Islet precursor cell (in vitro differentiated cells): ENCODE measurements at regions not wholly inside any gene's neighbourhood (a gene's known extent, or its start where the extent isn't known, plus 50 kb on each side); places are given as distances from the start of the nearest gene placed in this dataset.
"Not testable (repeated sequence)": the region's sequence is repeated elsewhere in the genome, so short reads cannot be mapped to it uniquely, and the experiment has no call there.

Experiments
- DNase-seq: peaks from one replicate; pipeline ENCODE4 v3.0.0-alpha.2; 2018

GRCh38 chrX:111041018-111041462 is 55.0 kb upstream of the PAK3 start:
- no peak for DNase-seq

- DNase-seq, result no peak
Observed at GRCh38 chrX:111040377-111041017, 55.5 kb upstream of the PAK3 start.

DNA sequence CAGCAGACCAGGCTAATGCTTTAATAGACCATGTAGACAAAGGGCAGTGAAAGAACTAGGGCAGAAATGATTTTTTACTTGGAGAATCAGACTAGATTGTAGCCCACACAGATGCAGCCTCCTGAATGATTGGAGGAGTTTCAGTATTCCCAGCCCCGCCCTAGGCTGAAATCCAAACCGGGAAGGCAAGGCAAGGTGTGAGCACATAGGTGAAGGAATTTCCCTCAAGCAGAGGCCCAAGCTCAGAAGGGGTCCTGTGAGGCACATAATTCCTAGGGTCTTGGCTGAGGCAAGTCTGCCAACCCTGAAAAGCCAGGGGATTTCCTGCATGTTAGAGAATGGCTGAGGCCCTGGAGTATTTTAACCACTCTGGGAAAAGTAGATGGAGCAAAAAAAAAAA is 56.4 kb upstream of the PAK3 start:
- DNase-seq, result no peak

DNA sequence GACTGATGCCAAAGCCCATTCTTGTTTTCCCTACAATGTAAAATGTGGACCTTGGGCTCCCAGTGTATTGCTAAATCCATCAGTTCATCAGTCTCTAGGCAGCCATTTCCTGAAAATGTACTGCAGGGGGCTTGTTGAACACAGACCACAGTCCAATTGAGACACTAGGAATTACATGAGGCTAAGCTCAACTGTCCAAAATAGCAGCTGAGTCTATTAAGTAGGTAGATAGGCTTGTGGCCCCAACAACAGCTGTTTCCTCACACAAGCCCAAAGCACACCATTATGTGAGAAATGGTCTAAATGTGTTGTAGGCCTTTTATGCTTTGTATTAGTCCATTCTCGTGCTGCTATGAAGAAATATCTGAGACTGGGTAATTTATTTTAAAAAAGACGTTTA is 60.0 kb upstream of the PAK3 start:
- no peak for DNase-seq

GRCh38 chrX:111035256-111035655 is 60.7 kb upstream of the PAK3 start:
- no peak for DNase-seq

- DNase-seq, result not testable (repeated sequence)
Observed at GRCh38 chrX:111022998-111023397, 73.0 kb upstream of the PAK3 start.

GRCh38 chrX:111020283-111020682 is 75.7 kb upstream of the PAK3 start:
- no peak for DNase-seq

- no peak for DNase-seq
Observed at GRCh38 chrX:111013778-111014455, 82.1 kb upstream of the PAK3 start.

DNA sequence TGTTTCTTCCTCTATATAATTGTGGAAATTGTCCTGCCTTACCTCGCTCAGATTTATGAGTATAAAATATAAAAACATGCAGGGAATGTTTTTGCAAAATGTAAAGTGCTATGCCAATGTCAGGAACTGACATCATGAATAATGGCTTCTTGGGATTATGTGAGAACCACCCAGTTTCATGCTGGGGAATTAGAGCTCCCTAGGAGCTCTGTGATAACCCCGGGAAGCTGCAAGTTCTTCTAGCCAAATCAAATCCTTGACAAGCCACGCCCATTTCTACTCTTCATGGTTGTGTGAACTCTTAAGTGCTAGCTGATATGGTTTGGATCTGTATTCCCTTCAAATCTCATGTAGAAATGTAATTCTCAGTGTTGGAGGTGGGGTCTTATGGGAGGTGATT is 85.9 kb upstream of the PAK3 start:
- DNase-seq, result no peak

- DNase-seq, result no peak
Observed at GRCh38 chrX:111009256-111009655, 86.7 kb upstream of the PAK3 start.

DNA sequence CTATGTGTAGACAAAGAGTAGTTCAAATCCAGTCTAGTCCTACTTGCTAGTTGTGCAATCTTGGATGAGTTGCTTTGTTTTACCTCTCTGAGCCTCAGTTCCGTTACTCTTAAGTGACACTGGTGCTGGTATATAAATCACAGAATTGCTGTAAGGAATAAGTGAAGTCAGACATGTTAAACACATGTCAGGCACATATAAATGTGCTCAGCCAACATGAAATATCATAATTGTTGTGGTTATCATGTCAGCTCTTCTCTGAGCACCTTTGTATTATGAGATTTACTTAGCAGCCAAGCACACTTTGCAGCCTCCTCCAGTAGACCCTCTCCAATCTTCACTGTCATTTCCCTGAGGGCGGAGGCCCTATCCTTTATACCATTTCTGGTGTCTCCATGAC is 87.9 kb upstream of the PAK3 start:
- no peak for DNase-seq

GRCh38 chrX:111007238-111007637 is 88.8 kb upstream of the PAK3 start:
- DNase-seq, result no peak

DNA sequence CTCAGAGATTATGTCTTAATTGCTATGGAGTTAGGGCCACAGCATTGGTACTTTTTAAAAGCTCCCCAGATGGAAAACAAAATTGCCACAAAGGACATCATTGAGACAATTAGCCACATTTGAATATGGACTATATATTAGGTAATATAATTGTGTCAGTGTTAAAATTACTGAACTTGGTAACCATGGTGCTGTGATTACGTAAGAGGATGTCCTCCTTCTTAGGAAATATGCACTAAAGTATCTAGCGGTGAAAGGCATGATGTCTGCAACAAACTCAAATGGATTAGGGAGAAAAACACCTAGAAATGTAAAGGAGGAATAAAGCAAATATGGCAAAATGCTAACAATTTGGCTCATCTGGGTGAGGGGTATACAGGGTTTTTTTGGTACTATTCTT is 89.9 kb upstream of the PAK3 start:
- DNase-seq, result no peak

- no peak for DNase-seq
Observed at GRCh38 chrX:111005166-111005565, 90.8 kb upstream of the PAK3 start.

- DNase-seq, result no peak
Observed at GRCh38 chrX:111003118-111003517, 92.9 kb upstream of the PAK3 start.

DNA sequence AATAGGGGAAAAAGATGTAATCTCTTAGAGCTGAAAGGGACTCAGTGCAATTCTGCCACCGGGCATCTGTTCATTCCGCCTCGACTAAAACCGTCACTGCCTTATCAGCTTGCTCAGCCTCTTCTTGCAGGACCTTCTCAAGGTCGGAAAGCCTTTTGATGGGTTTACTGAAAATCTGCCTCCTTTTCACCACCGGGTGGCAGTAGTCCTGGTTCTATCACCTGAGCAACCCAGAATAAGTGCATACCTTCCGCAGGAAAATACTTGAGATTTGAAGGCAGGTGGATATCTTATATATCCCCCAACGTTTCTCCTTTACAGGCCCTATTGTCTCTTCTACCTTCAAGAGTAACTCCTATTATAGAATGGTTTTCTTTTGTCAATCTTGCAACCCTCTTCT is 103.4 kb upstream of the PAK3 start:
- peak; percentile 70 for DNase-seq

DNA sequence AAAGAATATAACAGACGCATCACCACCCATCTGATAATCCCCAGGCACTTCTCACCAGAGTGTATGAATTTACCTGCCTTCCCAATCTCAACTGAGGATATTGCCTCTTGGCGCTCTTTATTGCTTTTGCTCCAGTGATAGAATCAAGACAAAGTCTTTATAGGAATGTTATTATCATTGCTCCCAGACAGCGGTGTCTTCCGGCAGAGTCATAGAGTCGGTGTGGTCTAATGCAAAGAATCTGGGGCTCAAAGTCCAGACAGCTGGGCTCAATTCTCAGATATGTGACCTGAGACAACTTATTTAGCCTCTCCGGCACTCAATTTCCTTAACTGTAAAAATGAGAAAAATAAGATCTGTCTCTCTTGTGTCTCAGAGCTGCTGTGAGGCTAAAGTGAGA is 106.1 kb upstream of the PAK3 start:
- no peak for DNase-seq

DNA sequence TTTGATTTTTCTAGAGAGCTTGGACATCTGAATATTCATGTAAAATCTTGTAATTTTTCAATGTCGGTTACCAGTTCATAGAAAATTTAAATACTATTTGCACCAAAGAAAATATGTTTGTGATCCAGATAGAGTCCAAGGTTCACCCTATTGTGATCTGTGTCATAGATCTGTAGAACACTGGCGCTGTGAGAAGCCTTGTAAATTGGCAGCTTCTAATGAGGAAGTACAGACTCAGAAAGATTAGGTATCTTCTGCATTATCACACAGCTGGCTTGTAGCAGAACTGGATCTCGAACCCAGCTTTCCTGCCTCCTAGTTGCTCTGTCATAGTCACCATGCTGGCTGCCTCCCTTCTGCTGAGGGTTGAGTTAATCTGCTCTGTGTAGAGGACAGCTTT is 106.5 kb upstream of the PAK3 start:
- no peak for DNase-seq

GRCh38 chrX:110987292-110987691 is 108.7 kb upstream of the PAK3 start:
- peak; percentile 64 for DNase-seq

DNA sequence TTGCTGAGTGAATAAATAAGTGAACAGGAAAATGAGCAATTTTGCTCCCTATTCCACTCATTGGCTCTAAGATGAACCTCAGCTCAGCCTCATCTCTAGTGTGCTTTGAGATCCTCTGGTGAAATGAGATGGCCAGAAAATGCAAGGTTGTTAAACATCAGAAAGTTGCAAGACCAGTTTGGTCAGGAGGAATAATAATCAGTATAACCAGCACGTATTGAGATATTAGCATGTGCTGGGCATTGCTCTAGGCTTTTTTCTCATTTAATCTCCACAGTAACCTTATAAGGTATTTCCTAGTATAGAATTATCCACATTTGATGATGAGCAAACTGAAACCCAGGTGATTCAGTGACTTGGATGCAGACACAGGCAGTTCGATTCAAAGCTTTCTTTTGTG is 110.5 kb upstream of the PAK3 start:
- DNase-seq, result no peak

- DNase-seq, result no peak
Observed at GRCh38 chrX:110983024-110983423, 113.0 kb upstream of the PAK3 start.

- DNase-seq, result peak; percentile 55
Observed at GRCh38 chrX:110966839-110967238, 129.2 kb upstream of the PAK3 start.

- no peak for DNase-seq
Observed at GRCh38 chrX:110966091-110966454, 129.9 kb upstream of the PAK3 start.

DNA sequence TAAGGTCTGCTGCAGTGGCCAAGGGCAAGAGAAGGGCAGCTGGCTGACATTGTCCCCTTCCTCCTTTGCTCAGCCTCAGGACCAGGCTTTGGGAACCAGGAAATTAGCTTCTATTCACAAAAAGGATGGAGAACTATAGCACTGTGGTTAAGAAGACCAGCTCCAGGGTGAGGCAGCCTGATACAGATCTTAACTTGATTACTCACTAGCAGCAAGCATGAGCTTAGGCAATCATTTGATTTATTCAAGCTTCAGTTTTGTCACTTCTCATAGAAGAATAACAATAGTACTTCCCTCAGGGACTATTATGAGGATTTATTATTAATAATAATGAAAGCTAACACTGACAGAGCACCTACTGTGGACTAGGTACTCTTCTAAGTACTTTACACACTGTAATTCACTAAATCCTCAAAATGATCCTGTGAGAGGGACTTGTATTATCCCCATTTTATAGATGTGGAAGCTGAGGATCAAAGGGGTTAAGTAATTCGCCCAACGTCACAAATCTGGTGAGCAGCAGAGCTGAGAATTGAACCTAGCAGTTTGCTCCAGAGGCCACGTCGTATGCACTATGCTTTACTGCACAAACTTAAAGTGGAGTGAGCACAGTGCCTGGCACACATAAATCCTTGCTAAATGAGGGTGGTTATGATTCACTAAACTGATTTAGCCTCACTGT is 130.4 kb upstream of the PAK3 start:
- DNase-seq, result no peak
